ENCODE measurements at regions not wholly inside any gene's neighbourhood (a gene's known extent, or its start where the extent isn't known, plus 50 kb on each side); places are given as distances from the start of the nearest gene placed in this dataset.
"Not testable (repeated sequence)": the region's sequence is repeated elsewhere in the genome, so short reads cannot be mapped to it uniquely, and the experiment has no call there.

GRCh38 chr10:118900617-118901016 lies 128.9 kb upstream of the NANOS1 start:
- no peak for DNase-seq
- intact Hi-C loops (cut with DNase I): no loop called here
- H3K36me3 ChIP-seq (ENCODE audit: insufficient read depth in 1 of 2, low read depth in 1 of 2): no peaks in the 10 kb centered on the region
- 85 to 88% (median 85%) methylated on average over 9 of the region's 9 CpGs for WGBS, 3 donors
- H3K9me3 ChIP-seq: no peaks in the 10 kb centered on the region
- H3K27me3 ChIP-seq (ENCODE audit: insufficient read depth in 3 of 3, low read length in 2 of 3): no peaks in the 10 kb centered on the region
- TF ChIP-seq CTCF (IDR thresholded peaks at IDR 0.05): no peak
- no peak overlapping the region for H3K27ac ChIP-seq
- no peak overlapping the region for H3K4me3 ChIP-seq
- ATAC-seq: no peak
- no peaks in the 10 kb centered on the region for H3K4me1 ChIP-seq

GRCh38 chr10:118901380-118901779 lies 128.1 kb upstream of the NANOS1 start:
- Histone ChIP-seq H3K36me3 (ENCODE audit: insufficient read depth in 1 of 2, low read depth in 1 of 2) (no peaks in the 10 kb centered on the region), H3K27ac (no peak overlapping the region), H3K4me1 (no peaks in the 10 kb centered on the region), H3K27me3 (ENCODE audit: insufficient read depth in 3 of 3, low read length in 2 of 3) (no peaks in the 10 kb centered on the region), H3K4me3 (no peak overlapping the region), H3K9me3 (no peaks in the 10 kb centered on the region)
- no peak for TF ChIP-seq CTCF (IDR thresholded peaks at IDR 0.05)
- ATAC-seq: no peak
- WGBS, 3 donors: 54 to 77% (median 61%) methylated on average over 4 of the region's 4 CpGs
- DNase-seq: no peak
- intact Hi-C loops (cut with DNase I): no loop called here

GRCh38 chr10:118901906-118902305 lies 127.6 kb upstream of the NANOS1 start:
- no peak overlapping the region for H3K4me3 ChIP-seq
- no peak for TF ChIP-seq CTCF (IDR thresholded peaks at IDR 0.05)
- ATAC-seq (no peak), DNase-seq (no peak)
- no peak overlapping the region for H3K27ac ChIP-seq
- no peaks in the 10 kb centered on the region for H3K27me3 ChIP-seq (ENCODE audit: insufficient read depth in 3 of 3, low read length in 2 of 3)
- intact Hi-C loops (cut with DNase I): no loop called here
- H3K9me3 ChIP-seq: no peaks in the 10 kb centered on the region
- no peaks in the 10 kb centered on the region for H3K4me1 ChIP-seq
- H3K36me3 ChIP-seq (ENCODE audit: insufficient read depth in 1 of 2, low read depth in 1 of 2): no peaks in the 10 kb centered on the region
- WGBS, 3 donors: 31 to 45% (median 40%) methylated on average over 4 of the region's 4 CpGs

GRCh38 chr10:118902656-118903055 lies 126.9 kb upstream of the NANOS1 start:
- H3K9me3 ChIP-seq; ATAC-seq; DNase-seq; H3K4me3 ChIP-seq; H3K27me3 ChIP-seq (ENCODE audit: insufficient read depth in 3 of 3, low read length in 2 of 3); H3K36me3 ChIP-seq (ENCODE audit: insufficient read depth in 1 of 2, low read depth in 1 of 2); intact Hi-C loops (cut with DNase I); H3K4me1 ChIP-seq; H3K27ac ChIP-seq: not testable (repeated sequence)
- 93 to 97% (median 93%) methylated on average over 5 of the region's 5 CpGs for WGBS, 3 donors

- ATAC-seq: no peak
Observed at GRCh38 chr10:118903251-118903650, 126.3 kb upstream of the NANOS1 start.

More at GRCh38 chr10:118903251-118903650, 126.3 kb upstream of the NANOS1 start:
- Histone ChIP-seq H3K9me3 (no peaks in the 10 kb centered on the region), H3K27ac (no peak overlapping the region), H3K36me3 (ENCODE audit: insufficient read depth in 1 of 2, low read depth in 1 of 2) (no peaks in the 10 kb centered on the region), H3K4me3 (no peak overlapping the region), H3K4me1 (no peaks in the 10 kb centered on the region), H3K27me3 (ENCODE audit: insufficient read depth in 3 of 3, low read length in 2 of 3) (no peaks in the 10 kb centered on the region)
- TF ChIP-seq CTCF (IDR thresholded peaks at IDR 0.05): no peak
- 84 to 96% (median 86%) methylated on average over 4 of the region's 4 CpGs for WGBS, 3 donors
- intact Hi-C loops (cut with DNase I): no loop called here
- no peak for DNase-seq
